GM12891 (cell line): ENCODE measurements at regions not wholly inside any gene's neighbourhood (a gene's known extent, or its start where the extent isn't known, plus 50 kb on each side); places are given as distances from the start of the nearest gene placed in this dataset.

Experiments
- POLR2A ChIP-seq: IDR thresholded peaks from 2 replicates; pipeline ENCODE4 v1.6.1; 2011; ENCODE audit warnings: low read depth, low read length, control low read depth
- POLR2AphosphoS5 ChIP-seq: IDR thresholded peaks from 2 replicates; pipeline ENCODE4 v1.6.1; 2011; ENCODE audit warnings: low read depth, low read length, control low read depth
- POU2F2 ChIP-seq: IDR thresholded peaks from 2 replicates; pipeline ENCODE4 v1.6.1; 2011; ENCODE audit warnings: low read depth, mild to moderate bottlenecking, control low read depth, low read length, moderate library complexity
- TAF1 ChIP-seq: IDR thresholded peaks from 2 replicates; pipeline ENCODE4 v1.6.1; 2011; ENCODE audit warnings: low read depth, low read length, control low read depth

- TF ChIP-seq POLR2AphosphoS5, result no peak
- no peak for TF ChIP-seq TAF1
- TF ChIP-seq POLR2A, result no peak
- no peak for TF ChIP-seq POU2F2
Observed at GRCh38 chr17:6208608-6209180, 138.5 kb downstream of the WSCD1 start.
